Neural progenitor cell (in vitro differentiated cells): ENCODE measurements at regions not wholly inside any gene's neighbourhood (a gene's known extent, or its start where the extent isn't known, plus 50 kb on each side); places are given as distances from the start of the nearest gene placed in this dataset.

ENCODE experiments used
- DNase-seq: peaks from one replicate; pipeline ENCODE4 v3.0.0-alpha.2; 2016; ENCODE audit warnings: low spot score
- H2AFZ ChIP-seq: fragments of 200-600 bp; sonication (generic); replicated peaks from 2 replicates; pipeline ENCODE4 v1.6.1; 2016; ENCODE audit warnings: antibody characterized with exemption
- H3F3A ChIP-seq: fragments of 200-600 bp; sonication (generic); 2 replicates; pipeline ENCODE4 v1.6.1; 2016; ENCODE audit warnings: antibody characterized with exemption, low read depth
- H3K27ac ChIP-seq: fragments of 200-600 bp; sonication (generic); 2 replicates; pipeline ENCODE4 v1.5.1; 2016; ENCODE audit warnings: mild to moderate bottlenecking
- H3K27me3 ChIP-seq: fragments of 200-600 bp; sonication (generic); 2 replicates; pipeline ENCODE4 v1.6.1; 2016; ENCODE audit warnings: mild to moderate bottlenecking, moderate library complexity
- H3K36me3 ChIP-seq: fragments of 200-600 bp; sonication (generic); 2 replicates; pipeline ENCODE4 v1.5.1; 2016
- H3K4me1 ChIP-seq: fragments of 200-600 bp; sonication (generic); 2 replicates; pipeline ENCODE4 v1.6.1; 2016; ENCODE audit warnings: mixed run types
- H3K4me2 ChIP-seq: fragments of 200-600 bp; sonication (generic); 2 replicates; pipeline ENCODE4 v1.6.1; 2016
- H3K4me3 ChIP-seq: fragments of 200-600 bp; sonication (generic); 2 replicates; pipeline ENCODE4 v1.5.1; 2016
- H3K79me2 ChIP-seq: fragments of 200-600 bp; sonication (generic); 2 replicates; pipeline ENCODE4 v1.6.1; 2016; ENCODE audit warnings: low read depth
- H3K9ac ChIP-seq: fragments of 200-600 bp; sonication (generic); 2 replicates; pipeline ENCODE4 v1.6.1; 2016
- H3K9me3 ChIP-seq: fragments of 200-600 bp; sonication (generic); 2 replicates; pipeline ENCODE4 v1.5.1; 2016; ENCODE audit warnings: low read depth
- H4K20me1 ChIP-seq: fragments of 200-600 bp; sonication (generic); 2 replicates; pipeline ENCODE4 v1.6.1; 2016; ENCODE audit warnings: low read depth
- H3K27ac Mint-ChIP-seq: 3 replicates; pipeline ENCODE4 v1.8.0; 2021; ENCODE audit warnings: mixed read lengths
- H3K27me3 Mint-ChIP-seq: 2 replicates; pipeline ENCODE4 v1.8.0; 2022; ENCODE audit warnings: low read depth, mild to moderate bottlenecking, inconsistent platforms, moderate library complexity, mixed read lengths; ENCODE audit not compliant: insufficient read depth
- H3K36me3 Mint-ChIP-seq: 3 replicates; pipeline ENCODE4 v1.8.0; 2021; ENCODE audit warnings: mixed read lengths
- H3K4me1 Mint-ChIP-seq: 3 replicates; pipeline ENCODE4 v1.8.0; 2021; ENCODE audit warnings: mixed read lengths
- H3K4me3 Mint-ChIP-seq: 3 replicates; pipeline ENCODE4 v1.8.0; 2021; ENCODE audit warnings: mild to moderate bottlenecking, moderate library complexity, mixed read lengths
- H3K9me3 Mint-ChIP-seq: 3 replicates; pipeline ENCODE4 v1.8.0; 2020; ENCODE audit warnings: mixed read lengths
- EZH2 ChIP-seq: fragments of 200-600 bp; sonication (generic); IDR thresholded peaks from 2 replicates; pipeline ENCODE4 v1.6.1; 2017; ENCODE audit warnings: antibody characterized with exemption, mild to moderate bottlenecking, moderate library complexity
- EZH2phosphoT487 ChIP-seq: fragments of 200-600 bp; sonication (generic); IDR thresholded peaks from 2 replicates; pipeline ENCODE4 v1.6.1; 2017; ENCODE audit warnings: antibody characterized with exemption
- TF ChIP-seq, protein P1 (sequence below): fragments of 200-600 bp; sonication (generic); IDR thresholded peaks from 2 replicates; pipeline ENCODE4 v1.5.1; 2017; ENCODE audit warnings: antibody characterized with exemption, mild to moderate bottlenecking

DNA sequence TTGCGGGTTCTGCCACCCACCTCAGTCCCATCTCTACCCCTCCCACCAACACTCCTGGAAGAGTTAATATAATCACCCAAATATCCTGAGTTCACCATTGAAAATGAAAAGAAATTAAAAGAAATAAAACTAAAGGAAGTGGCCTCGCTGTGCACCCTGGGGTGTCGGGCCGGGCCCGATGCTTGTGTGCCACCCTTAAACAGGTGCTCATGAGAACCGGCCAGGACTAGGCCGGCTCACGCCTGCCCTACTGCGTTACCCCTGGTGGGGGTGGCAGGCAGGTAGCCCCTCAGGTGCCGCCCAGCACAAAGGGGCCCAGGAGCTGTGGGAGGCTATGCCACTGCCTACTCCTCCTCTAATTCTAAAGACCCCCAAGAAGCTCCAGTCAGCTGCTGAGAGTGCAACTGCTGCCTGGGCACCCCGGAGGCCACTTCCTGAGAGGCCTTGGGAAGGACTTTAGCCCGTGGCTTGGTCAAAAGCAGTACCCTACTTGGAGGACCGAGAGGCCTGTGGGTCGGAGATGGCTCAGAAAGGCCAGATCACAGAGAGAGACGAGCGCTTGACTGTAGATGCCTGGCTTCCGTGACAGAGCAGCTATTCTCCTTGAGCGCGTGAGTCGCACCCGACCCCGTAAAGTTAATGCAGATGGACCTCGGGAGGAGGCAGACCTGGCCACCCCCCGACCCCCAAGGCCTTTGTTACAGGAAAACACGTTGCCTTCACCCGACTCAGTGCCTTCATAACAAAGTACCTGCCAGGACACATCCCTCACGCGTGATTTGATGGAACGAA is 51.0 kb upstream of the PPP2R2D start:
- TF ChIP-seq, protein P1, sequence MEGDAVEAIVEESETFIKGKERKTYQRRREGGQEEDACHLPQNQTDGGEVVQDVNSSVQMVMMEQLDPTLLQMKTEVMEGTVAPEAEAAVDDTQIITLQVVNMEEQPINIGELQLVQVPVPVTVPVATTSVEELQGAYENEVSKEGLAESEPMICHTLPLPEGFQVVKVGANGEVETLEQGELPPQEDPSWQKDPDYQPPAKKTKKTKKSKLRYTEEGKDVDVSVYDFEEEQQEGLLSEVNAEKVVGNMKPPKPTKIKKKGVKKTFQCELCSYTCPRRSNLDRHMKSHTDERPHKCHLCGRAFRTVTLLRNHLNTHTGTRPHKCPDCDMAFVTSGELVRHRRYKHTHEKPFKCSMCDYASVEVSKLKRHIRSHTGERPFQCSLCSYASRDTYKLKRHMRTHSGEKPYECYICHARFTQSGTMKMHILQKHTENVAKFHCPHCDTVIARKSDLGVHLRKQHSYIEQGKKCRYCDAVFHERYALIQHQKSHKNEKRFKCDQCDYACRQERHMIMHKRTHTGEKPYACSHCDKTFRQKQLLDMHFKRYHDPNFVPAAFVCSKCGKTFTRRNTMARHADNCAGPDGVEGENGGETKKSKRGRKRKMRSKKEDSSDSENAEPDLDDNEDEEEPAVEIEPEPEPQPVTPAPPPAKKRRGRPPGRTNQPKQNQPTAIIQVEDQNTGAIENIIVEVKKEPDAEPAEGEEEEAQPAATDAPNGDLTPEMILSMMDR, result no peak
- TF ChIP-seq EZH2 (no peak), EZH2phosphoT487 (no peak)
- peaks cover 8% of the 10 kb centered on the region for H3K4me1 Mint-ChIP-seq
- no peak for DNase-seq
- no peaks in the 10 kb centered on the region for H3K27me3 ChIP-seq
- no peak overlapping the region for H3K4me3 ChIP-seq
- no peaks in the 10 kb centered on the region for H3K9me3 ChIP-seq
- no peaks in the 10 kb centered on the region for H3K36me3 ChIP-seq
- no peaks in the 10 kb centered on the region for H3K36me3 Mint-ChIP-seq
- no peak overlapping the region for H3K4me3 Mint-ChIP-seq
- no peak overlapping the region for H3K27ac Mint-ChIP-seq
- H3K4me1 ChIP-seq, result no peaks in the 10 kb centered on the region
- H2AFZ ChIP-seq, result no peak overlapping the region
- no peak overlapping the region for H3K4me2 ChIP-seq
- no peak overlapping the region for H3K27ac ChIP-seq
- no peaks in the 10 kb centered on the region for H3K79me2 ChIP-seq
- H3K9ac ChIP-seq, result no peak overlapping the region
- H3K9me3 Mint-ChIP-seq, result peaks cover 2% of the 10 kb centered on the region
- no peaks in the 10 kb centered on the region for H3F3A ChIP-seq
- H4K20me1 ChIP-seq, result no peaks in the 10 kb centered on the region
- peaks cover 9% of the 10 kb centered on the region for H3K27me3 Mint-ChIP-seq

DNA sequence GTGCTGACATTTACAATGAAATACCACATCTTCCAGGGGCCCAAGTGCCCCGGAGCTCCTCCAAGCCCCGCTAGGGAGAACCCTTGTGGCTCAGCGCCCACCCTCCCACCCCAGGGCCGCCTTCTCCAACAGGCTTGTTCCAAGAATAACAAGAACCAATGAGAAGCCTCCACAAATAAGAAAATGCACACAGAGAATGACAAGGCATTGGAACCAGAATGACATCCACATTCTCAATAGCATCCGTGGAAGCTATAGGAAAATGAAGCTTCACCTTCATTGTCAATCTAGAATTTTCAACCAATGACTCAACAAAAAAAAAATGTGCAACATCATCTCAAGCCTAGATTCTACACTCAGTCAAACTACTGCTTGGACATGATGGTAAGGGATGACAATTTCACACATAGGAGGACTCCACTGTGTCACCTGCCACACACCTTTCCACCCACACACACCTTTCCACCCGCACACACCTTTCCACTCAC is 50.4 kb upstream of the PPP2R2D start:
- H3K9me3 Mint-ChIP-seq, result peaks cover 2% of the 10 kb centered on the region
- TF ChIP-seq EZH2 (no peak), EZH2phosphoT487 (no peak)
- TF ChIP-seq, protein P1, result no peak
- Histone ChIP-seq H3K27ac (no peak overlapping the region), H3K79me2 (no peaks in the 10 kb centered on the region), H4K20me1 (no peaks in the 10 kb centered on the region), H3K4me1 (no peaks in the 10 kb centered on the region), H3K4me3 (no peak overlapping the region), H3F3A (no peaks in the 10 kb centered on the region), H3K9ac (no peak overlapping the region), H3K9me3 (no peaks in the 10 kb centered on the region), H2AFZ (no peak overlapping the region), H3K36me3 (no peaks in the 10 kb centered on the region), H3K27me3 (no peaks in the 10 kb centered on the region), H3K4me2 (no peak overlapping the region)
- peaks cover 9% of the 10 kb centered on the region for H3K27me3 Mint-ChIP-seq
- DNase-seq, result no peak
- no peaks in the 10 kb centered on the region for H3K36me3 Mint-ChIP-seq
- peaks cover 6% of the 10 kb centered on the region for H3K4me1 Mint-ChIP-seq
- no peak overlapping the region for H3K27ac Mint-ChIP-seq
- peak overlapping the region; percentile 2 for H3K4me3 Mint-ChIP-seq
